ENCODE measurements at regions not wholly inside any gene's neighbourhood (a gene's known extent, or its start where the extent isn't known, plus 50 kb on each side); places are given as distances from the start of the nearest gene placed in this dataset.

GRCh38 chr20:58097429-58097828 is 131.0 kb downstream of the ANKRD60 start:
- no peaks in the 10 kb centered on the region for H3K79me2 ChIP-seq (ENCODE audit: low read length)
- H3K9ac ChIP-seq (ENCODE audit: low read length): no peak overlapping the region
- H3K4me1 ChIP-seq (ENCODE audit: low read length): no peaks in the 10 kb centered on the region
- H3K9me3 ChIP-seq (ENCODE audit: insufficient read depth, low read length): no peaks in the 10 kb centered on the region
- no peak overlapping the region for H3K27ac ChIP-seq (ENCODE audit: low read length)
- no peaks in the 10 kb centered on the region for H3K36me3 ChIP-seq (replicated peaks; ENCODE audit: low read depth, low read length)
- H3K4me3 ChIP-seq (ENCODE audit: low read length): no peak overlapping the region
- peaks cover 60% of the 10 kb centered on the region for H3K27me3 ChIP-seq (ENCODE audit: low read depth, low read length)
- H4K20me1 ChIP-seq (ENCODE audit: insufficient read depth, low read length): no peaks in the 10 kb centered on the region
- TF ChIP-seq EZH2phosphoT487 (IDR thresholded peaks at IDR 0.05; ENCODE audit: low read depth) (no peak), CTCF (IDR thresholded peaks at IDR 0.05; ENCODE audit: low read depth, low read length) (no peak)
- no peak overlapping the region for H2AFZ ChIP-seq (ENCODE audit: low read depth, low read length)
- no peak overlapping the region for H3K4me2 ChIP-seq (ENCODE audit: low read length)

DNA sequence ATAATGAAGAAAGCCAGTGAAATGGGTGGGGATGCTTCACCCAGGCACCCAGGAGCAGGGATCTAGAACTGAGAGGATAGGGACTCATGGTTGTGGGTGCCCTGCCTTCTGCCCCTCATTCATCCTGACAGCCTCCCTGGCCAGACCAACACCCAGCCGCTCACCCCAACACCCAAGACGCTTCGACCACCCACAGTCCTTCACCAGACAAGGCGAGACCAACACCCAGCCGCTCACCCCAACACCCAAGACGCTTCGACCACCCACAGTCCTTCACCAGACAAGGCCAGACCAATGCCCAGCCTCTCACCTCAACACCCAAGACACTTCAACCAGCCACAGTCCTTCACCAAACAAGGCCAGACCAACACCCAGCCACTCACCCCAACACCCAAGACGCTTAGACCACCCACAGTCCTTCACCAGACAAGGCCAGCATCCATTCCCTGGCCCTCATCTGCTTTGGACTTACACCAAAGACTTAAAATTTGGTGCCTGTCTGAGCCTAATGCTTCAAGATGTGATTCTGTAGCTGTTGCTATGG is 131.5 kb downstream of the ANKRD60 start:
- Histone ChIP-seq H3K4me3 (ENCODE audit: low read length) (no peak overlapping the region), H4K20me1 (ENCODE audit: insufficient read depth, low read length) (no peaks in the 10 kb centered on the region), H3K79me2 (ENCODE audit: low read length) (no peaks in the 10 kb centered on the region), H3K4me1 (ENCODE audit: low read length) (no peaks in the 10 kb centered on the region), H3K4me2 (ENCODE audit: low read length) (no peak overlapping the region), H3K9ac (ENCODE audit: low read length) (no peak overlapping the region), H3K36me3 (replicated peaks; ENCODE audit: low read depth, low read length) (no peaks in the 10 kb centered on the region), H2AFZ (ENCODE audit: low read depth, low read length) (no peak overlapping the region), H3K27ac (ENCODE audit: low read length) (no peak overlapping the region), H3K27me3 (ENCODE audit: low read depth, low read length) (peaks cover 57% of the 10 kb centered on the region), H3K9me3 (ENCODE audit: insufficient read depth, low read length) (no peaks in the 10 kb centered on the region)
- TF ChIP-seq CTCF (IDR thresholded peaks at IDR 0.05; ENCODE audit: low read depth, low read length) (no peak), EZH2phosphoT487 (IDR thresholded peaks at IDR 0.05; ENCODE audit: low read depth) (no peak)

- no peak for TF ChIP-seq CTCF (IDR thresholded peaks at IDR 0.05; ENCODE audit: low read depth, low read length)
- no peak for TF ChIP-seq EZH2phosphoT487 (IDR thresholded peaks at IDR 0.05; ENCODE audit: low read depth)
- no peaks in the 10 kb centered on the region for H3K36me3 ChIP-seq (replicated peaks; ENCODE audit: low read depth, low read length)
- H3K4me1 ChIP-seq (ENCODE audit: low read length): no peaks in the 10 kb centered on the region
- no peak overlapping the region for H2AFZ ChIP-seq (ENCODE audit: low read depth, low read length)
- no peak overlapping the region for H3K4me2 ChIP-seq (ENCODE audit: low read length)
- H3K27ac ChIP-seq (ENCODE audit: low read length): no peak overlapping the region
- peaks cover 55% of the 10 kb centered on the region for H3K27me3 ChIP-seq (ENCODE audit: low read depth, low read length)
- no peaks in the 10 kb centered on the region for H3K79me2 ChIP-seq (ENCODE audit: low read length)
- no peak overlapping the region for H3K9ac ChIP-seq (ENCODE audit: low read length)
- H3K9me3 ChIP-seq (ENCODE audit: insufficient read depth, low read length): no peaks in the 10 kb centered on the region
- H4K20me1 ChIP-seq (ENCODE audit: insufficient read depth, low read length): no peaks in the 10 kb centered on the region
- no peak overlapping the region for H3K4me3 ChIP-seq (ENCODE audit: low read length)
Measured at GRCh38 chr20:58094698-58095097, 133.8 kb downstream of the ANKRD60 start.

- H3K27ac ChIP-seq (ENCODE audit: low read length): no peak overlapping the region
- no peak for TF ChIP-seq CTCF (IDR thresholded peaks at IDR 0.05; ENCODE audit: low read depth, low read length)
- TF ChIP-seq EZH2phosphoT487 (IDR thresholded peaks at IDR 0.05; ENCODE audit: low read depth): no peak
- no peak overlapping the region for H3K4me3 ChIP-seq (ENCODE audit: low read length)
- H3K36me3 ChIP-seq (replicated peaks; ENCODE audit: low read depth, low read length): no peaks in the 10 kb centered on the region
- H3K4me2 ChIP-seq (ENCODE audit: low read length): no peak overlapping the region
- H2AFZ ChIP-seq (ENCODE audit: low read depth, low read length): no peak overlapping the region
- H3K4me1 ChIP-seq (ENCODE audit: low read length): no peaks in the 10 kb centered on the region
- H3K79me2 ChIP-seq (ENCODE audit: low read length): no peaks in the 10 kb centered on the region
- no peaks in the 10 kb centered on the region for H4K20me1 ChIP-seq (ENCODE audit: insufficient read depth, low read length)
- H3K27me3 ChIP-seq (ENCODE audit: low read depth, low read length): peaks cover 53% of the 10 kb centered on the region
- no peak overlapping the region for H3K9ac ChIP-seq (ENCODE audit: low read length)
- H3K9me3 ChIP-seq (ENCODE audit: insufficient read depth, low read length): no peaks in the 10 kb centered on the region
Measured at GRCh38 chr20:58094160-58094559, 134.3 kb downstream of the ANKRD60 start.
